K562 (cell line): ENCODE measurements at regions not wholly inside any gene's neighbourhood (a gene's known extent, or its start where the extent isn't known, plus 50 kb on each side); places are given as distances from the start of the nearest gene placed in this dataset.

Experiments
- ATAC-seq: fragments of 200-7000 bp; cut with Tn5 transposase; 3 replicates; pipeline ENCODE4 v1.9.1; 2020; ENCODE audit warnings: moderate library complexity
- BruUV-seq: library from RNA; stranded (reverse); fragments of 400-500 nt; replicated peaks from 2 replicates; lab custom pipeline; 2021; lab: Mats Ljungman, UMichigan
- CTCF ChIA-PET: fragments of 300-600 bp; formaldehyde crosslinking; extraction: SDS; loops from one replicate; lab custom pipeline; 2021; ENCODE audit warnings: low intra/inter-chr PET ratio; lab: Yijun Ruan, JAX
- POLR2A ChIA-PET: fragments of 300-600, 350-650 bp; sonication (Branson Sonifier 250); formaldehyde crosslinking; extraction: SDS; loops from one replicate; lab custom pipeline; 2021; ENCODE audit warnings: antibody characterized with exemption, inconsistent platforms; lab: Yijun Ruan, JAX
- DNase-seq, 4 experiments: peaks; one replicate each; pipeline versions ENCODE4 v3.0.0 to v3.0.0-alpha.2; 2011 to 2018; ENCODE audit warnings: low spot score in 3 of 4, mixed read lengths in 3 of 4; ENCODE audit errors: extremely low read depth in 1 of 4
- FAIRE-seq: peaks from 2 replicates; lab custom pipeline; 2011; peaks lifted over from hg19 to GRCh38; lab: Jason Lieb, UNC
- H2AFZ ChIP-seq: 2 replicates; pipeline ENCODE4 v1.6.0; 2011; ENCODE audit warnings: low read depth, low read length, control low read depth, inconsistent platforms
- H3K27ac ChIP-seq: fragments of 200-600 bp; 3 replicates; pipeline ENCODE4 v1.8.0; 2011; ENCODE audit warnings: low read depth, mild to moderate bottlenecking, control low read depth, inconsistent platforms, low read length, moderate library complexity, mixed read lengths; ENCODE audit errors: extremely low read depth
- H3K27me3 ChIP-seq, 2 experiments: fragments of 300-600 bp in 1 of 2; 2 replicates in 1 of 2; 3 replicates in 1 of 2; pipeline versions ENCODE4 v1.6.0 to v1.8.0; 2011; ENCODE audit warnings: inconsistent platforms in 2 of 2, low read length in 2 of 2, mild to moderate bottlenecking in 1 of 2, mixed read lengths in 1 of 2, moderate library complexity in 1 of 2; ENCODE audit not compliant: control insufficient read depth in 2 of 2, insufficient read depth in 2 of 2
- H3K36me3 ChIP-seq: fragments of 300-600 bp; 3 replicates; pipeline ENCODE4 v1.8.0; 2011; ENCODE audit warnings: mild to moderate bottlenecking, low read length, inconsistent platforms; ENCODE audit not compliant: control insufficient read depth, insufficient read depth
- H3K4me1 ChIP-seq, 2 experiments: fragments of 200-600 bp in 1 of 2; replicated peaks in 1 of 2; 2 replicates in 1 of 2; 3 replicates in 1 of 2; pipeline versions ENCODE4 v1.5.1 to v1.8.0; 2011; ENCODE audit warnings: inconsistent platforms in 2 of 2, low read length in 2 of 2, mild to moderate bottlenecking in 1 of 2, mixed read lengths in 1 of 2, moderate library complexity in 1 of 2; ENCODE audit not compliant: control insufficient read depth in 2 of 2, insufficient read depth in 2 of 2
- H3K4me2 ChIP-seq: 2 replicates; pipeline ENCODE4 v1.6.1; 2011; ENCODE audit warnings: low read length, control low read depth, inconsistent platforms, mixed read lengths; ENCODE audit not compliant: insufficient read depth
- H3K4me3 ChIP-seq: fragments of 200-600 bp; sonication (generic), shearing (Covaris generic); 2 replicates; pipeline ENCODE4 v1.5.1; 2016; ENCODE audit warnings: control low read depth, inconsistent platforms
- H3K79me2 ChIP-seq: fragments of 200-600 bp; 3 replicates; pipeline ENCODE4 v1.8.0; 2011; ENCODE audit warnings: low read length, inconsistent platforms; ENCODE audit not compliant: control insufficient read depth, insufficient read depth
- H3K9ac ChIP-seq, 2 experiments: 2 replicates each; pipeline versions ENCODE4 v1.6.0 to v1.6.1; 2011; ENCODE audit warnings: low read depth in 2 of 2, low read length in 2 of 2, control low read depth in 1 of 2, inconsistent platforms in 1 of 2, mild to moderate bottlenecking in 1 of 2, mixed read lengths in 1 of 2; ENCODE audit not compliant: insufficient read depth in 1 of 2
- H3K9me1 ChIP-seq: one replicate; pipeline ENCODE4 v1.6.0; 2011; ENCODE audit warnings: inconsistent platforms, mild to moderate bottlenecking, low read length, moderate library complexity; ENCODE audit not compliant: control insufficient read depth, insufficient read depth
- H3K9me3 ChIP-seq: replicated peaks from 2 replicates; pipeline ENCODE4 v1.5.1; 2011; ENCODE audit warnings: low read depth, low read length, inconsistent platforms; ENCODE audit not compliant: control insufficient read depth, insufficient read depth
- H4K20me1 ChIP-seq: replicated peaks from 2 replicates; pipeline ENCODE4 v1.6.1; 2011; ENCODE audit warnings: low read length, inconsistent platforms, mixed read lengths; ENCODE audit not compliant: control insufficient read depth, insufficient read depth
- BCL6 ChIP-seq: fragments of 250-450 bp; sonication (Bioruptor Pico); IDR thresholded peaks from 2 replicates; pipeline ENCODE4 v1.4.0; 2020
- CBX3 ChIP-seq, 2 experiments: IDR thresholded peaks; 1 replicate in 1 of 2; 2 replicates in 1 of 2; pipeline ENCODE4 v1.6.1; 2012; ENCODE audit warnings: inconsistent platforms in 2 of 2, low read length in 2 of 2, borderline replicate concordance in 1 of 2, control low read depth in 1 of 2
- JUN ChIP-seq, 2 experiments: sonication (generic) in 1 of 2; formaldehyde crosslinking in 1 of 2; IDR thresholded peaks; 2 replicates each; pipeline versions ENCODE4 v1.6.1 to v1.8.0; 2012 to 2022; ENCODE audit warnings: borderline replicate concordance in 2 of 2, mild to moderate bottlenecking in 2 of 2, improper control_type of control experiment in 1 of 2, low read depth in 1 of 2, low read length in 1 of 2, missing genetic modification reagents in 1 of 2
- NFE2 ChIP-seq: IDR thresholded peaks from 2 replicates; pipeline ENCODE4 v1.6.1; 2014; ENCODE audit warnings: antibody characterized with exemption, low read depth
- ZNF592 ChIP-seq: fragments of 450-650 bp; IDR thresholded peaks from 2 replicates; pipeline ENCODE4 v1.6.1; 2017; ENCODE audit warnings: antibody characterized with exemption, mild to moderate bottlenecking
- WGBS: fragments of 100-300 bp; shearing (Covaris generic); methylation state at CpG from one replicate; pipeline ENCODE4 v1.1.6; 2016; ENCODE audit warnings: low coverage, mixed read lengths; ENCODE audit not compliant: insufficient coverage; ENCODE audit errors: missing lambda C conversion rate; 5-methylcytosine and 5-hydroxymethylcytosine counted together
- in situ Hi-C: fragments of 300-500 bp; cut with MboI; formaldehyde crosslinking; loops from 4 replicates; pipeline ENCODE4 v1.15.0; 2018; ENCODE audit warnings: inconsistent platforms, mixed read lengths
- intact Hi-C: fragments of 100-400 bp; cut with micrococcal nuclease; formaldehyde crosslinking; loops from 2 replicates; pipeline ENCODE4 v1.14.2; 2022

DNA sequence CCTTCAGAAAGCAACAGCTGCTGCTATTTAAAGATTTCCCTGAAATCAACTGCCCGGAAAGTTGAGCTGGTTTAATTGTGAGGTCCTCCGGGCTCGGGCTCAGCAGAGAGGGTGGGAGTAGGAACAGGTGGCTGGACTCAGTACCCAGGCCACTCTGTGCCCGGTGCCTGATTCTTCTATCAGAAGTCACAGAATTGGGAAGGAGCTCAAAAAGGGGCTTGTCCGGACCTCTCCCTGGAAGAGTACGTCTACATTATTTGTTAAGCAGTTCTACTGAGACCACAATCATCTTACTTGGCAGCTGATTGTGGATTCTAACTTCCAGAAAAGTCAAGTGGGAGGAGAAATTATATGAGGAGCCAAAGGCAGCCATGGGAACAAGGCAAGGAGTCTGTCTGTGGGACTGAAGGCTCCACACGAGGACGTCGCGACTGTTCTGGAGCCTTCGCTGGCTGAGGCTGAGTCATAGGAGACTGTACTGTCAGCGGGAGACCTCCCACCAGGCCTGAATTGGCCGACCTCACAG is 91.7 kb upstream of the ANKRD10 start:
- peaks cover 3 to 11% of the 10 kb centered on the region in 2 experiments; a peak in 3 of 5 replicates for H3K4me1 ChIP-seq
- no peaks in the 10 kb centered on the region for H3K36me3 ChIP-seq
- H3K79me2 ChIP-seq, result no peaks in the 10 kb centered on the region
- no peak overlapping the region for H3K4me3 ChIP-seq
- no peaks in the 10 kb centered on the region for H3K27me3 ChIP-seq
- POLR2A ChIA-PET, result no interaction called here
- intact Hi-C loops, result loop anchor here (1.0 to 2.0 kb wide), 2 partner anchors 26 to 62 kb away; no protein-coding TSS in a partner anchor
- ATAC-seq (peak; percentile 92), DNase-seq (peak; percentile 15 to 67 (median 37)), FAIRE-seq (peak; percentile 70)
- in situ Hi-C loops, result no loop called here
- H3K9me3 ChIP-seq, result peaks cover 4% of the 10 kb centered on the region; the same call in 1 of the 2 replicates
- CTCF ChIA-PET, result no interaction called here
- H2AFZ ChIP-seq, result peak overlapping the region; percentile 93
- BruUV-seq, result TSS peak; percentile 43
- no peaks in the 10 kb centered on the region for H4K20me1 ChIP-seq
- 42% methylated on average over 13 of the region's 13 CpGs for WGBS
- no peaks in the 10 kb centered on the region for H3K9me1 ChIP-seq
- peak overlapping the region; percentile 13; the same call in 1 of the 2 replicates for H3K4me2 ChIP-seq
- H3K9ac ChIP-seq, result 0 out of 4 replicates have a peak overlapping the region, but pooled peaks of 1 of the 2 experiments have one; percentile 10
- H3K27ac ChIP-seq, result peak overlapping the region; percentile 44; the same call in 2 of the 3 replicates
- TF ChIP-seq BCL6 (CRISPR knock-in tag), result no peak
- peak; percentile 35; the same call in 1 of the 2 replicates for TF ChIP-seq NFE2
- 0 out of 2 replicates have a peak, but pooled peaks have one; percentile 33 for TF ChIP-seq JUN (IDR thresholded peaks at IDR 0.05; ENCODE audit: borderline replicate concordance, low read depth, low read length)
- TF ChIP-seq JUN (CRISPR knock-in tag; IDR thresholded peaks at IDR 0.05; ENCODE audit: borderline replicate concordance), result no peak
- 0 out of 3 replicates have a peak, but pooled peaks of 1 of the 2 experiments have one; percentile 18 for TF ChIP-seq CBX3 (IDR thresholded peaks at IDR 0.05; ENCODE audit: borderline replicate concordance in 1 of 2, low read length in 2 of 2)
- TF ChIP-seq ZNF592, result 0 out of 2 replicates have a peak, but pooled peaks have one; percentile 55
